NT2/D1 (cell line): ENCODE measurements at regions not wholly inside any gene's neighbourhood (a gene's known extent, or its start where the extent isn't known, plus 50 kb on each side); places are given as distances from the start of the nearest gene placed in this dataset.
"Not testable (repeated sequence)": the region's sequence is repeated elsewhere in the genome, so short reads cannot be mapped to it uniquely, and the experiment has no call there.

Experiments
- DNase-seq: peaks from one replicate; pipeline ENCODE4 v3.0.0-alpha.2; 2011; ENCODE audit warnings: low read depth, low spot score
- H3K27me3 ChIP-seq: 2 replicates; pipeline ENCODE4 v1.6.0; 2011; ENCODE audit warnings: mild to moderate bottlenecking; ENCODE audit not compliant: insufficient read length, insufficient read depth
- H3K36me3 ChIP-seq: 2 replicates; pipeline ENCODE4 v1.6.1; 2011; ENCODE audit warnings: mild to moderate bottlenecking, low read length, mixed read lengths; ENCODE audit not compliant: insufficient read depth, insufficient read length
- H3K4me1 ChIP-seq: 2 replicates; pipeline ENCODE4 v1.5.1; 2011; ENCODE audit not compliant: insufficient read depth, insufficient read length
- H3K4me3 ChIP-seq: 2 replicates; pipeline ENCODE4 v1.5.1; 2011; ENCODE audit warnings: low read depth; ENCODE audit not compliant: insufficient read length
- H3K9ac ChIP-seq: 2 replicates; pipeline ENCODE4 v1.6.0; 2011; ENCODE audit warnings: low read depth; ENCODE audit not compliant: insufficient read length
- H3K9me3 ChIP-seq: 2 replicates; pipeline ENCODE4 v1.5.1; 2011; ENCODE audit warnings: mild to moderate bottlenecking, low read length; ENCODE audit not compliant: insufficient read depth
- SUZ12 ChIP-seq: IDR thresholded peaks from 2 replicates; pipeline ENCODE4 v1.6.1; 2011; ENCODE audit not compliant: insufficient read length, insufficient read depth; ENCODE audit errors: extremely low read depth
- YY1 ChIP-seq: IDR thresholded peaks from 2 replicates; pipeline ENCODE4 v1.6.1; 2011; ENCODE audit not compliant: insufficient read length, insufficient read depth
- ZNF274 ChIP-seq: IDR thresholded peaks from 2 replicates; pipeline ENCODE4 v1.6.1; 2011; ENCODE audit warnings: mild to moderate bottlenecking, low read depth, low read length

DNA sequence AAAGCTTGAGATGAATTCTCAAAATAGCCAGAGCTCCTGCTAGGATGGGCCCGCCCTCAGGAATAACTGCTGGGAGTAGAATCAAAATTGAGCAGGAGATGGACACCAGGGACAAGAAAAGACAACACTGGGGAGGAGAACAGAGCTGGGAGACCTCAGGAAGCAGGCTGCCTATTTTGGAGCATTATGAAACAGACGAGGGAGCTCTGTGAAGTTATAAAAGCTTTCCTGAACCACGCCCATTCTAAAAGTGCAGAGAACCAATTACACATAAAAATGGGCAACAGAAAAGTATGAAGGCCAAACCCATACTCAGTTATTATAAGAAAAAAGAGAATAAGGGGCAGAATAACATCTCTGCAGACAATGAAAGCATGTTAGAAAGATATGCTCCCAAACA is 213.9 kb upstream of the TRPC7 start:
- no peaks in the 10 kb centered on the region for H3K4me1 ChIP-seq
- H3K4me3 ChIP-seq, result no peak overlapping the region
- H3K9me3 ChIP-seq, result no peaks in the 10 kb centered on the region
- no peak for DNase-seq
- no peaks in the 10 kb centered on the region for H3K27me3 ChIP-seq
- H3K36me3 ChIP-seq, result no peaks in the 10 kb centered on the region
- TF ChIP-seq SUZ12 (no peak), ZNF274 (no peak), YY1 (no peak)
- H3K9ac ChIP-seq, result no peak overlapping the region

DNA sequence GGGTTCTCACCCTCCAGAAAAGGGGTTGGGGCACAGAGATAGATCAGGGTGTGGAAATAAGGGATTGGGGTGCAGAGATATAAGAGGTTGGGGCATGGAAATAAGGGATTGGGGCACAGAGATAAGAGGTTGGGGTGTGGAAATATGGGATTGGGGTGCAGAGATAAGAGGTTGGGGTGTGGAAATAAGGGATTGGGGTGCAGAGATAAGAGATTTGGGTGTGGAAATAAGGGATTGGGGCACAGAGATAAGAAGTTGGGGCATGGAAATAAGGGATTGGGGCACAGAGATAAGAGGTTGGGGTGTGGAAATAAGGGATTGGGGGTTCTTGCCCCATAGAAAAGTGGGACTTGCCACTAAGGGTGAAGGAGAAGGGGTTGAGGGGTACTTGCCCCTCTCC is 204.5 kb upstream of the TRPC7 start:
- H3K9me3 ChIP-seq, result peaks cover 11% of the 10 kb centered on the region; the same call in 1 of the 2 replicates
- not testable (repeated sequence) for DNase-seq, H3K27me3 ChIP-seq, H3K9ac ChIP-seq, H3K4me1 ChIP-seq, H3K4me3 ChIP-seq, H3K36me3 ChIP-seq

DNA sequence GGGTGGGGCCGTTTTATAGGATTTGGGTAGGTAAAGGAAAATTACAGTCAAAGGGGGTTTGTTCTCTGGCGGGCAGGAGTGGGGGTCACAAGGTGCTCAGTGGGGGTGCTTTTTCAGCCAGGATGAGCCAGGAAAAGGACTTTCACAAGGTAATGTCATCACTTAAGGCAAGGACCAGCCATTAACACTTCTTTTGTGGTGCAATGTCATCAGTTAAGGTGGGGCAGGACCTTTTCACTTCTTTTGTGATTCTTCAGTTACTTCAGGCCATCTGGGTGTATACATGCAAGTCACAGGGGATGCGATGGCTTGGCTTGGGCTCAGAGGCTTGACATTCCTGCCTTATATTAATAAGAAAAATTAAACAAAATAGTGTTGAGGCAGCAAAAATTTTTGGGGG is 200.1 kb upstream of the TRPC7 start:
- not testable (repeated sequence) for H3K27me3 ChIP-seq, H3K4me1 ChIP-seq, H3K36me3 ChIP-seq, H3K4me3 ChIP-seq, H3K9ac ChIP-seq
- peak; percentile 16 for DNase-seq
- peaks cover 22% of the 10 kb centered on the region for H3K9me3 ChIP-seq

GRCh38 chr5:136565050-136565449 is 199.7 kb upstream of the TRPC7 start:
- DNase-seq, H3K4me1 ChIP-seq, H3K9ac ChIP-seq, H3K4me3 ChIP-seq, H3K36me3 ChIP-seq, H3K27me3 ChIP-seq: not testable (repeated sequence)
- H3K9me3 ChIP-seq, result peaks cover 22% of the 10 kb centered on the region

DNA sequence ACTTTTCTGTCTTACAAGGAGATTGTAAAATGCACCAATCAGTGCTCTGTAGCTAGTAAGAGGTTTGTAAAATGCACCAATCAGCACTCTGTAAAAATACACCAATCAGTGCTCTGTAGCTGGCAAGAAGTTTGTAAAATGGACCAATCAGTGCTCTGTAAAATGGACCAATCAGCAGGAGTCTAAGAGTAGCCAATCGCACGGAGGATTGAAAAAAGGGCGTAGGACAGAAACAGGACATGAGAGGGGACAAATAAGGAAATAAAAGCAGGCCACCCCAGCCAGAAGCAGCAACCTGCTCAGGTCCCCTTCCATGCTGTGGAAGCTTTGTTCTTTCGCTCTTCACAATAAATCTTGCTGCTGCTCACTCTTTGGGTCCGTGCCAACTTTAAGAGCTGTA is 199.1 kb upstream of the TRPC7 start:
- not testable (repeated sequence) for H3K4me1 ChIP-seq, H3K36me3 ChIP-seq, DNase-seq, H3K4me3 ChIP-seq, H3K27me3 ChIP-seq, H3K9ac ChIP-seq
- peaks cover 22% of the 10 kb centered on the region for H3K9me3 ChIP-seq

DNA sequence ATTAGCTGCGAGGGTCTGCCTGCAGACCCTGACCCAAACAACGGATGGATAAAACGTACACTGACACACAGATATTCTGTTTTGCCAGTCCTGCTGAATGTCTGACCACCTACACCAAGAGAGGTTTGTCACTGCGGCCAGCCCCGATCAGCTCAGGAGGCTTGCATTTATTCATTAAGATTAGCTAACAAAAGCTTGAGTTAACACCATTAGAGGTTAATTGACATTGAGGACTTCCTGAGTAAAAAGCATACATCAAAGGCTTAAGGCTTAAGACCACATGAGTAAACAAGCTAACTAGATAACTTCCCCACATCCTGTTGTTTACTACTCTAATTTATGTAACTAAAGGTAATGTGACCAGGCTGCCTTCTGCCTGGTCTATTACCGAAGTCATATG is 198.1 kb upstream of the TRPC7 start:
- Histone ChIP-seq H3K4me3 (no peak overlapping the region), H3K36me3 (no peaks in the 10 kb centered on the region), H3K27me3 (no peaks in the 10 kb centered on the region), H3K9me3 (peaks cover 22% of the 10 kb centered on the region), H3K4me1 (no peaks in the 10 kb centered on the region), H3K9ac (no peak overlapping the region)
- TF ChIP-seq YY1 (no peak), SUZ12 (no peak), ZNF274 (no peak)
- peak; percentile 6 for DNase-seq

- H3K9me3 ChIP-seq, result peaks cover 30% of the 10 kb centered on the region
- no peaks in the 10 kb centered on the region for H3K27me3 ChIP-seq
- TF ChIP-seq SUZ12 (no peak), ZNF274 (no peak), YY1 (no peak)
- H3K9ac ChIP-seq, result no peak overlapping the region
- H3K36me3 ChIP-seq, result no peaks in the 10 kb centered on the region
- no peak for DNase-seq
- H3K4me3 ChIP-seq, result no peak overlapping the region
- no peaks in the 10 kb centered on the region for H3K4me1 ChIP-seq
These were observed 194.8 kb upstream of the TRPC7 start for GRCh38 chr5:136560126-136560525.

- no peak for TF ChIP-seq SUZ12
- TF ChIP-seq YY1, result no peak
- no peak for TF ChIP-seq ZNF274
- Histone ChIP-seq H3K9me3 (peaks cover 35% of the 10 kb centered on the region), H3K4me3 (no peak overlapping the region), H3K27me3 (no peaks in the 10 kb centered on the region), H3K9ac (no peak overlapping the region), H3K36me3 (no peaks in the 10 kb centered on the region), H3K4me1 (no peaks in the 10 kb centered on the region)
- no peak for DNase-seq
These were observed 194.3 kb upstream of the TRPC7 start for GRCh38 chr5:136559651-136560050.

- H3K36me3 ChIP-seq, H3K9me3 ChIP-seq, DNase-seq, H3K27me3 ChIP-seq, H3K4me1 ChIP-seq, H3K4me3 ChIP-seq, H3K9ac ChIP-seq: not testable (repeated sequence)
These were observed 181.8 kb upstream of the TRPC7 start for GRCh38 chr5:136547096-136547495.

GRCh38 chr5:136546441-136546840 is 181.1 kb upstream of the TRPC7 start:
- H3K4me1 ChIP-seq, H3K4me3 ChIP-seq, H3K36me3 ChIP-seq, H3K9ac ChIP-seq, H3K9me3 ChIP-seq, DNase-seq, H3K27me3 ChIP-seq: not testable (repeated sequence)

DNA sequence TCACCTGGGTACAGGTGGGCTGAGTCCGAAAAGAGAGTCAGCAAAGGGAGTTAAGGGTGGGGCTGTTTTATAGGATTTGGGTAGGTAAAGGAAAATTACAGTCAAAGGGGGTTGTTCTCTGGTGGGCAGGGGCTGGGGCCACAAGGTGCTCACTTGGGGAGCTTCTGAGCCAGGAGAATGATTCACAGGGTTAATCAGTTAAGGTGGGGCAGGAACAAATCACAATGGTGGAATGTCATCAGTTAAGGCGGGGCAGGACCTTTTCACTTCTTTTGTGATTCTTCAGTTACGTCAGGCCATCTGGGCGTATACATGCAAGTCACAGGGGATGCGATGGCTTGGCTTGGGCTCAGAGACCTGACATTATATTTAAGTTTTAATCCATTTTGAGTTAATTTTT is 179.7 kb upstream of the TRPC7 start:
- not testable (repeated sequence) for H3K4me3 ChIP-seq, H3K36me3 ChIP-seq, H3K4me1 ChIP-seq, DNase-seq, H3K9ac ChIP-seq, H3K27me3 ChIP-seq, H3K9me3 ChIP-seq
